ENCODE measurements at regions not wholly inside any gene's neighbourhood (a gene's known extent, or its start where the extent isn't known, plus 50 kb on each side); places are given as distances from the start of the nearest gene placed in this dataset.
A peak's percentile ranks its signal among the peaks of the same experiment; 100 is the strongest.

GRCh38 chr2:34030273-34030672, 431.2 kb upstream of the FAM98A start:
- DNase-seq (ENCODE audit: low spot score): no peak
- no peak for TF ChIP-seq CTCF (IDR thresholded peaks at IDR 0.05)
- Histone ChIP-seq H3K27ac (no peak overlapping the region), H3K4me3 (no peak overlapping the region)

GRCh38 chr2:34029073-34029472, 430.0 kb upstream of the FAM98A start:
- no peak for TF ChIP-seq CTCF (IDR thresholded peaks at IDR 0.05)
- DNase-seq (ENCODE audit: low spot score): no peak
- Histone ChIP-seq H3K27ac (no peak overlapping the region), H3K4me3 (no peak overlapping the region)

- DNase-seq (ENCODE audit: low spot score): no peak
- no peak overlapping the region for H3K4me3 ChIP-seq
- H3K27ac ChIP-seq: no peak overlapping the region
- TF ChIP-seq CTCF (IDR thresholded peaks at IDR 0.05): no peak
Observed at GRCh38 chr2:34025196-34025595, 426.1 kb upstream of the FAM98A start.

GRCh38 chr2:34012715-34013302, 413.7 kb upstream of the FAM98A start:
- no peak for DNase-seq (ENCODE audit: low spot score)
- Histone ChIP-seq H3K27ac (no peak overlapping the region), H3K4me3 (no peak overlapping the region)
- TF ChIP-seq CTCF (IDR thresholded peaks at IDR 0.05): peak; percentile 52

- no peak for DNase-seq (ENCODE audit: low spot score)
- H3K4me3 ChIP-seq: no peak overlapping the region
- H3K27ac ChIP-seq: no peak overlapping the region
- no peak for TF ChIP-seq CTCF (IDR thresholded peaks at IDR 0.05)
Observed at GRCh38 chr2:34011684-34012083, 412.6 kb upstream of the FAM98A start.

- H3K27ac ChIP-seq: no peak overlapping the region
- H3K4me3 ChIP-seq: no peak overlapping the region
- DNase-seq (ENCODE audit: low spot score): no peak
- TF ChIP-seq CTCF (IDR thresholded peaks at IDR 0.05): no peak
Observed at GRCh38 chr2:34005901-34006300, 406.8 kb upstream of the FAM98A start.

- H3K27ac ChIP-seq: no peak overlapping the region
- no peak for TF ChIP-seq CTCF (IDR thresholded peaks at IDR 0.05)
- no peak for DNase-seq (ENCODE audit: low spot score)
- no peak overlapping the region for H3K4me3 ChIP-seq
Observed at GRCh38 chr2:34004936-34005335, 405.8 kb upstream of the FAM98A start.
